Ovary (tissue), 7 donors: ENCODE measurements at regions not wholly inside any gene's neighbourhood (a gene's known extent, or its start where the extent isn't known, plus 50 kb on each side); places are given as distances from the start of the nearest gene placed in this dataset.

ENCODE experiments used
- DNase-seq, 5 donors: peaks; one replicate each; pipeline ENCODE4 v3.0.0-alpha.2; 2019 to 2020
- H3K27ac ChIP-seq, 2 donors: fragments of 200-600 bp; one replicate each; pipeline versions ENCODE4 v1.5.1 to v1.8.0; 2019 to 2022
- H3K27me3 ChIP-seq: fragments of 200-600 bp; one replicate; pipeline ENCODE4 v1.8.0; 2022
- H3K36me3 ChIP-seq: fragments of 200-600 bp; sonication (generic); one replicate; pipeline ENCODE4 v1.5.1; 2019
- H3K4me1 ChIP-seq: one replicate; pipeline ENCODE4 v1.8.1; 2013; ENCODE audit warnings: mild to moderate bottlenecking, moderate library complexity; ENCODE audit not compliant: insufficient read depth
- H3K4me3 ChIP-seq: fragments of 200-600 bp; sonication (generic); one replicate; pipeline ENCODE4 v1.5.1; 2017
- H3K9me3 ChIP-seq, 2 donors: fragments of 200-600 bp in 1 of 2; sonication (generic) in 1 of 2; one replicate each; pipeline versions ENCODE4 v1.5.1 to v1.8.1; 2013 to 2019; ENCODE audit warnings: mild to moderate bottlenecking in 1 of 2, moderate library complexity in 1 of 2
- CTCF ChIP-seq, 3 donors: fragments of 450-650 bp in 2 of 3; fragments of 200-600 bp in 1 of 3; IDR thresholded peaks; one replicate each; pipeline versions ENCODE4 v1.5.1 to v1.8.0; 2016 to 2022; ENCODE audit warnings: antibody characterized with exemption in 3 of 3, mild to moderate bottlenecking in 1 of 3
- EP300 ChIP-seq: sonication (generic); formaldehyde crosslinking; IDR thresholded peaks from one replicate; pipeline ENCODE4 v1.6.1; 2017; ENCODE audit warnings: antibody characterized with exemption
- POLR2A ChIP-seq: fragments of 450-650 bp; IDR thresholded peaks from one replicate; pipeline ENCODE4 v1.6.1; 2017; ENCODE audit warnings: antibody characterized with exemption, mild to moderate bottlenecking, moderate library complexity
- WGBS, 3 donors: extraction: QIAGEN DNeasy Blood & Tissue Kit in 1 of 3; methylation state at CpG; one replicate each; pipeline versions ENCODE4 v1.1.5 to v1.1.7; 2013 to 2017; 5-methylcytosine and 5-hydroxymethylcytosine counted together
- intact Hi-C, 4 donors: fragments of 100-400 bp; cut with DNase I; formaldehyde crosslinking; loops; one replicate each; pipeline versions ENCODE4 v1.11.0 to v1.15.1; 2022 to 2023
- donor health status: DM: no; HTN: no; CAD: no; lungs with moderate emphysema.
- donor health status: DM: no; HTN: no; CAD: no.
- donor health status: Bipolar disorder and iron deficiency.
- donor health status: DM: no; HTN: no; CAD: no.
- donor health status: DM: yes; HTN: yes; CAD: no.

- Histone ChIP-seq H3K27ac (no peak overlapping the region), H3K36me3 (no peaks in the 10 kb centered on the region), H3K9me3 (no peaks in the 10 kb centered on the region), H3K4me1 (no peaks in the 10 kb centered on the region), H3K4me3 (no peak overlapping the region), H3K27me3 (no peaks in the 10 kb centered on the region)
- DNase-seq, result no peak
- no peak for TF ChIP-seq CTCF (IDR thresholded peaks at IDR 0.05)
- no peak for TF ChIP-seq POLR2A
- no peak for TF ChIP-seq EP300
- intact Hi-C loops, result no loop called here
- WGBS, 3 donors, result 79 to 89% (median 86%) methylated on average over 4 of the region's 4 CpGs
These were observed 135.7 kb upstream of the NLRP1 start for GRCh38 chr17:5719976-5720375.

- Histone ChIP-seq H3K27me3 (no peaks in the 10 kb centered on the region), H3K4me1 (no peaks in the 10 kb centered on the region), H3K27ac (no peak overlapping the region), H3K36me3 (no peaks in the 10 kb centered on the region), H3K9me3 (no peaks in the 10 kb centered on the region), H3K4me3 (no peak overlapping the region)
- no peak for TF ChIP-seq EP300
- TF ChIP-seq CTCF (IDR thresholded peaks at IDR 0.05), result no peak
- TF ChIP-seq POLR2A, result no peak
- no peak for DNase-seq
- intact Hi-C loops, result no loop called here
- 75 to 87% (median 86%) methylated on average over 6 of the region's 6 CpGs for WGBS, 3 donors
These were observed 146.1 kb upstream of the NLRP1 start for GRCh38 chr17:5730373-5730772.

GRCh38 chr17:5740937-5741336 is 156.6 kb upstream of the NLRP1 start:
- intact Hi-C loops, result no loop called here

GRCh38 chr17:5741810-5742209 is 157.5 kb upstream of the NLRP1 start:
- no peak overlapping the region for H3K4me3 ChIP-seq
- H3K4me1 ChIP-seq, result no peaks in the 10 kb centered on the region
- 81 to 88% (median 86%) methylated on average over 8 of the region's 8 CpGs for WGBS, 3 donors
- intact Hi-C loops, result no loop called here
- H3K9me3 ChIP-seq, result no peaks in the 10 kb centered on the region
- no peaks in the 10 kb centered on the region for H3K27me3 ChIP-seq
- TF ChIP-seq CTCF (IDR thresholded peaks at IDR 0.05), result no peak
- no peak for TF ChIP-seq EP300
- TF ChIP-seq POLR2A, result no peak
- no peak overlapping the region for H3K27ac ChIP-seq
- H3K36me3 ChIP-seq, result no peaks in the 10 kb centered on the region
- DNase-seq, result no peak

More at GRCh38 chr17:5740937-5741336, 156.6 kb upstream of the NLRP1 start:
- DNase-seq, result no peak
- TF ChIP-seq POLR2A, result no peak
- TF ChIP-seq EP300, result no peak
- no peak for TF ChIP-seq CTCF (IDR thresholded peaks at IDR 0.05)
- Histone ChIP-seq H3K27ac (no peak overlapping the region), H3K9me3 (no peaks in the 10 kb centered on the region), H3K36me3 (no peaks in the 10 kb centered on the region), H3K27me3 (no peaks in the 10 kb centered on the region), H3K4me1 (no peaks in the 10 kb centered on the region), H3K4me3 (no peak overlapping the region)
- WGBS, 3 donors, result 14 to 27% (median 21%) methylated on average over 1 of the region's 1 CpG
